Breast epithelium (tissue), 3 donors: ENCODE measurements at regions not wholly inside any gene's neighbourhood (a gene's known extent, or its start where the extent isn't known, plus 50 kb on each side); places are given as distances from the start of the nearest gene placed in this dataset.

ENCODE experiments used
- CTCF ChIP-seq, 3 donors: fragments of 450-650 bp; IDR thresholded peaks; one replicate each; pipeline ENCODE4 v1.5.1; 2016 to 2017; ENCODE audit warnings: antibody characterized with exemption in 3 of 3, mild to moderate bottlenecking in 3 of 3, moderate library complexity in 3 of 3
- POLR2A ChIP-seq: fragments of 450-650 bp; IDR thresholded peaks from one replicate; pipeline ENCODE4 v1.6.1; 2016; ENCODE audit warnings: antibody characterized with exemption, mild to moderate bottlenecking, moderate library complexity

DNA sequence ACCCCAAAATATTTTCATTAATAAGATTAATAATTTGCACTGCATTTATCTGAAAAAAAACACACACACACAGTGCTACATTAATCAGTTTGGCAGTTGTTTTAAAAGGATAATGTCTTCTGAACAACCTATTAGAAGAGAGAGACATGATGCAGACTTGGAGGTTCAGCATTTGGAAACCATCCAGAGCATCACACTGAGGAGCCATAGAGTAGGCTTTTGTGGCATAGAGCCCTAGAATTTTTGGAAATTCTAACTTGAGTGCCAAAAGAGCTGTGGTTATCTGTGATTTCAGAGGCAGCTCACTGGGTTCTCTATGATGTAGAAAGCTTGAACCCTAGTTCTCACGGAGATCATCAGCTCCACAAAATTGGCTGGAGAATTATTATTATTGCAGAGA lies 90.2 kb downstream of the RFC3 start:
- TF ChIP-seq POLR2A (no peak), CTCF (IDR thresholded peaks at IDR 0.05) (no peak)
